HG03095 (cell line): ENCODE measurements at regions not wholly inside any gene's neighbourhood (a gene's known extent, or its start where the extent isn't known, plus 50 kb on each side); places are given as distances from the start of the nearest gene placed in this dataset.

Source experiments
- ATAC-seq: cut with Tn5 transposase; IDR thresholded peaks from one replicate; pipeline ENCODE4 v1.9.1; 2021; ENCODE audit warnings: moderate library complexity; ENCODE audit not compliant: unreplicated experiment

DNA sequence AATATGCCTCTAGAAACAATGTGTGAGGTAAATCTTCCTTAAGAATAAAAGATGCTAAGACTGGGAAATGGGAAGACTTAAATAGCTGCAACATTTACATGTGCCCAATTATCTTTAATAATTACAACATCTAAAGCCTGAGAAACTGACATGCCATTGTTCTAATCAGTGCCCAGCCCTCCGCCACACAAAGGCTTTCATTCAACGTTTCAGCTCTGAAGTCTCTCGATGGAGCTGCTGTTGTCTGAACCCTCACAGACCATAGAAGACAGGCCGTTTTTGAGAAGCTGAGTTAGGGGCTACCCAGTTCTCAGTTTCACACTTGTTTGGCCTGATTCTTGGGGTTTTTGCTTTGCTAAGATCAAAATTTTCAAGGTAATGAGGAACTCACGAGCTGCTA, 315.4 kb upstream of the CHST9 start:
- no peak for ATAC-seq

- ATAC-seq: no peak
Measured at GRCh38 chr18:27497246-27497645, 312.1 kb upstream of the CHST9 start.

DNA sequence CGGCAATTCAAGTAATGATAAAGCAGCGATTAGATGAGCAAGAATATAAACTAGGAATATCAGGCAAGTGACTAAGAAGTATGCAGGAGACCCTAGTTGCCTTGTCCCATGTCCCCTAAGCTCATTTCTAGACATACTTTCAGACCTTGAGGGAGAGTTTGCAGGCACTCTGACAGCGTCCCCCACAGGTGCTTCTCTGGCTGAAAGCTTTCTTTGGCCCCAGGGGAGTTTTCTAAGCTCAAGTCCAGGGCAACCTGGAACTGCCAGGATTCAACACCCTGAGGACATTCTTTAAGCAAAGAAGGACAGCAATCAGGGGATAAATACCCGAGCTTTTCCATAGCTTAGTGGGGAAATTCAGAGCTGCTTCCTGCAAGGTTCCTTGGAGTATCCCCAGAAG, 308.1 kb upstream of the CHST9 start:
- ATAC-seq: no peak

DNA sequence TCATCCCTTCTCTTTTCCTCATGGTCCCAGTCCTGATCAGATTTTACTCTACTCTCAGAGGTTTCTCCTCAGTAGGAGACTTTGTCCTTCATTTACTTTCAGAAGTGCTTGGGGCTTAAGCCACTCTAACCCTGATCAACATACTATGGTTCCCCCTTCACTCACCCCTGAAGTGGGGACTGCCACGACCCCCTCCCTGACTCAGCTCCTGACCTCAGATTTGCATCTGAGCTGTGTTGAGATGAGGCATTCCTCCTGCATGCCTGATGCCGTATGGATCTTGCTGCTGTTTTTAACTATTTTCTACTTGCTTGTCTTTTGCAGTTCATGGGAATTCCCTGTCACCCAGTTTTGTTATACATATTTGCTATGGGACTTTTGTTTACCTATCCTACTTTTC, 306.7 kb upstream of the CHST9 start:
- no peak for ATAC-seq

DNA sequence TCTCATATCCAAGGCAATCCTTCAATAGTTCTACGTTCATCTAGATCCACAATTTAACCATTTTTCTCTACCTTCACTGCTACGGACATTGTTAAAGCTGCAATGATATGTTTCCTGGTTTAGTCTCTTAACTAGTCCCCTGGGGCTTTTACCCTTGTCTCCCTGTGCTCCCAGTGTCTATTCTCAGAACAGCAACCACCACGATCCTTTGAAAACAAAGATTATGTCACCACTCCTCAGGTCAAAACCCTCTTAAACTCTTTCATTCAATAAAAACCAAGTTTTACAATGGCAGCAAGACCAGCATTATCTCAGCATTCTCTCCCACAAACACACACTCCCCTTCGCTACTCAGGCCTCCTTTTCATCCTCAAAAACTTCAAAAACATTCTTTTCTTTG, 298.2 kb upstream of the CHST9 start:
- ATAC-seq: no peak

DNA sequence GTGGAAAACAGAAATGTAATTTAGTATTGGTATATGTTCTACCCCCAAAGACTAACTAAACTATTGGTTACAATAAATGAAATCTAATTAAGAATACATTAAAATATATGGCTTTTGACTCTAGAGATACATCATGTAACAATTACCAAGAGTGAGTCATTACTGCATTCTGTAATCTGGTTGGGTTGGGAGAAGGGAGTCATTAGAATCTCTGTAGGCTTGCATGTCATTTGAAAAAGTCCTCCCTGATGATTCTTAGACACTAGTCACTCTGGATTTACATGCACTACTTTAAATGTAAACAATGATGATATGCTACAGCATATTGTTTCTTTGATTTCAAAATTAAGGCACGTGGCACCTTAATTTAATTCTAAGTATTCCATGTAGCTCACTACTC, 293.4 kb upstream of the CHST9 start:
- ATAC-seq: no peak

DNA sequence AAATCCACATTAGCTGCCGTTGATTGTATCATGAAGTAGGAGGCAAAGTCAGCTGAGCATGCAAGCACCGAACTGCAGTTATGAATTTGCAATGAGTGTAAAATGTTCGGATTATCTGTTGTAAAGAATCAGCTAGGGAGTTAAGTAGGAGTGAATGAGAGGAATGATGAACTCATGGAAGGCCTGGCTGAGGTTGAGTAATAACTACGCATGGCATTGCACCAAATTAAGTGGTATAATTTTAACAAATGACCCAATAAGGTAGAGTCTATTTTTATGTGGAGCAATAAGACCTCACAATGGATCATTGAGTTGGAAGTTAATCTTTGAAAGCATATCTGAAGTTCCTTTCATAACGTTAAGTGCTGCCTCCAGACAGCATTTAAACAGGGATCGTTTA, 288.2 kb upstream of the CHST9 start:
- no peak for ATAC-seq

DNA sequence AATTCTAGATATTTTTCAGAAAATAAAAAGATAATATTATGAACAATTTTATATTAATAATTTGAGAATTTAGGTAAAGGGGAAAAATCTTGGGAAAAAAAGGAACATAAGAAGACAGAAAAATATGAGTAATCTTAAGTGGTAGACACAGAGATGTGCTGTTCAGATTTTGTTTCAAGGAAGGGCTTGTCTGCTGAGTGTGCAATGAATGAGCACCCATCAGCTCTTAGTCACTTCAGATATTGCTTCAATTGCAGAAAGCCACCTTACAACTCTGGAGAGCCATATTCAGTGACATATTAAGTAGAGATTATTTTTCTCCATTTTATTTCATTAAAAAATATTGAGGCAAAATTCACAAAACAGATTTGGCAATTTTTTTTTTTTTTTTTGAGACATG, 282.0 kb upstream of the CHST9 start:
- no peak for ATAC-seq

DNA sequence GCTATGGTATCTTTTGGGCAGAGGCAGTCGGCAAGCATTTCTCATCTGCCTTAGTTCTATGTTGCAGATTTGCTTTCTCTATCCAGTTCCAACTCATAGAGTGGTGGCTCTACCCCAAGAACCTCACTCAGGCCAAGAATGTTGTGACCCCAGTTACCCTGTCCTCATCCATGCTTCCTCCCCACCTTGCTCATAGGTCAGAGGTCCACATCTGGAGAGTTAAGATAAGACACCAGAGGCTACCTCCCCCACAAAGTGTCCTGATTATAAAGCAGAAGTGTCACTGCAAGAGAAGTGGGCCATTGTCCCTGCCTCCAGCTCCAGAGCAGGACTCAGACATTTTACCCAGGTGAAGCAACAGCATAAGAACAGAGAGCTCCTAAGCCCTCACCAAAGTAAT, 276.8 kb upstream of the CHST9 start:
- no peak for ATAC-seq

GRCh38 chr18:27449104-27449503, 264.0 kb upstream of the CHST9 start:
- no peak for ATAC-seq

DNA sequence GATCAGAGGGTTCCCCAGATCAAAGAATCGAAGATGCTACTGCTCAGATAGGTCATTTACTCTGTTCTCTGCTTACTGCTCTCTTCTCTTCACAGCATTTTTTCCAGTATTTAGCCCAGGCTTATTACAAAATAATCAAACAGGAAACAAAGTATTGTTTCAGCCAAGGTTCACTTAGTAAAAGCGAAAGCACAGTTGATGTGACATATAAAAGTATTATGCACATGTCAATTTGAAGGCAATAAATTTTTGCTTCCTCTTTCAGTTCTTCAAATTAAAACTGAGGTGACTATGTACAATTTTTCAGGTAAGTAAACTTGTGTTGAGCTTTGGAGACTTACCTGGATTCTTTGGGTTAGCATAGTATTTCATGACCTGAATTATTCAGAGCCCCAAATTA, 262.8 kb upstream of the CHST9 start:
- no peak for ATAC-seq

GRCh38 chr18:27447451-27447881, 262.4 kb upstream of the CHST9 start:
- no peak for ATAC-seq

GRCh38 chr18:27430595-27430994, 245.5 kb upstream of the CHST9 start:
- ATAC-seq: no peak

DNA sequence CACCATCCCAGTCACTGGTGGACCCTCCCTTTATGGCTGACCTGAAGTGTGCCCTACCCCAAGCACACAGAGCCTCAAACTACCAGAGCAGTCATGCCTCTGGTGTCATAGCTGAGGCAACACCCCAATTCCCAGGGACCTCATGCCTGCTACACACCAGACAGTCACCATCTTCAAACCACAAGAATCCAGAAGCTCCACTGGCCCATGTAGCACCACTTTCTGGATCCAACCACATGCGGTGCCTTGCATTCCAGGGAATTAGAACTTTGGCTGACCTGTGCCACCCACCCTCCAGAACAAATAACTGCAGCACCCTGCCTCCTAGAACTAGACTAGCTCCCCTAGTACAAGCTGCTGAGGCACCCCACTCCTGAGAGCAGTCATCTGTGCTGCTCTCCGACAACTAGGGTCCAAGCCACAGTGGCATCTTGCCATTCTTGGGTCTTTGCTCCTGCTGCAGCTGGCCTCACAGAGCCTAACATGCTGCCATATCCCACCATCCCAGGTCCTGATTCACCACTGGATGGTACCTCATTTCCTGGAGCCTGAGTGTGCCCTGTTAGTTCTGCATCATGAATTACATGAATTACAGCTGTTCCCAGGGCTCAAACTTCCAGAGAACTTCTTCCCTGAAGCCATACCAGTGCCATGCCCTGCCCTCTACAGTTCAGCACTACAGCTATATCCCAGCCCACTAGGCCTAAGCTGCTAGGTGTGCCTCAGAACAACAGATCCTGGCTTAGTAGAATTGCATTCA, 243.8 kb upstream of the CHST9 start:
- no peak for ATAC-seq

DNA sequence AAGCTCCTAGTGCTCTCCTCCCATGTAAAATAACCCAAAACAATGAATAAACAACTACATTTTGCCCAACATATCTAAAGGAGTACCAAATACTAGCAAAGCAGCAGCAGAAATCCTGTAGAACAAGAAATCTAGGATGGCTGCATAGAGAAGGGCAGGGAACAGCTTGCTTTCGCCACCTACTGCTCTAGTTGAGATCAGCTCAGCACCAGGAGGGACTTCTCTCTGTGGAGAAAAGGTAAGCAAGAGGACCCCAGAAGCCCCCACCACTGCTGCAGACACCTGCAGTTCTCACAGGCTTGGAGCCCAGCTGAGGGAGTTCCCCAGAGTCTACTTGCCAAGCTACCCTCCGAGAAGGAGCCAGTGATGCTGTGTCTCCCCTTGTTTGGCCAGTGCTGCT, 243.0 kb upstream of the CHST9 start:
- ATAC-seq: no peak

GRCh38 chr18:27423581-27423980, 238.5 kb upstream of the CHST9 start:
- no peak for ATAC-seq

- no peak for ATAC-seq
Measured at GRCh38 chr18:27419646-27420045, 234.5 kb upstream of the CHST9 start.

DNA sequence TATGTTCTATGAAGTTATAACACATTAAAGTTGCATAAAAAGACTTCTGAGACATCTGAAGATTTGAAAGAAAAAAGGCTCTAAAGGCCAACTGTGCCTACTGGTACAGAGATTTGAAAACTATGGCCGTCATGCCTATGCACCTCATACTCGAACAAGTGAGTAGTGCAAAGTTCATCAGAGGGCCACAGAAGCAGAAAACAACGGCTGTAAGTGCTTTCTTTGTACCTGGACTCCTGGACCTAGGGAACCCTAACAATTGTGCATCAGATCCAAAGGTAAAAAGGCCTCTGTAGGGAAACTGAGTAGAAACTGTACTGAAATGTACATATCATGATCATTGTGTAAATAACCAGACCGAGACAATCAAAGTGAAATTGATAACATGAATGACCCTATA, 230.4 kb upstream of the CHST9 start:
- ATAC-seq: no peak

DNA sequence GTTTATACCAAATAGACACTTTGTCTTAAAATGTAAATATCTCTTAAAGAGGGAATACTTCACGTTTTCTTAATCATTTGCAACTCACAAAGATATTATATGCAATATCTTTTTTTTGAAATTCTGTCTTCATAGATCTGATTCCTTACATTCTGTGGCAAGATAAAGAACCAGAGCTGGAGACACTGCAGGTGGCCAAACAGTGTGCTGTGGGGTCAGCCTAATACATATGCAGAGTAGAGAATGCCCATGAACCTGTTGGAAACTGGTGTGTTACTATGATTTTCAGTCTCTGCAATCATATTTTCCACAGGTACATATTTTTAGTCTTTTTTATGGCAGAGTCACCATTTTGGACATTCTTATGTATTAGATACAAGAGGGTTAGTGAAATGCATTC, 229.6 kb upstream of the CHST9 start:
- no peak for ATAC-seq

GRCh38 chr18:27413495-27414401, 228.6 kb upstream of the CHST9 start:
- ATAC-seq: no peak

- ATAC-seq: no peak
Measured at GRCh38 chr18:27412556-27412955, 227.4 kb upstream of the CHST9 start.

- no peak for ATAC-seq
Measured at GRCh38 chr18:27411911-27412310, 226.8 kb upstream of the CHST9 start.
